ENCODE measurements at regions not wholly inside any gene's neighbourhood (a gene's known extent, or its start where the extent isn't known, plus 50 kb on each side); places are given as distances from the start of the nearest gene placed in this dataset.
"Not testable (repeated sequence)": the region's sequence is repeated elsewhere in the genome, so short reads cannot be mapped to it uniquely, and the experiment has no call there.

GRCh38 chr7:65814556-65815167 is 58.2 kb upstream of the VKORC1L1 start:
- not testable (repeated sequence) for TF ChIP-seq CTCF (conservative IDR thresholded peaks at IDR 0.05 in 1 of 2, IDR thresholded peaks at IDR 0.05 in 1 of 2; ENCODE audit: low read depth in 1 of 2, low read length in 2 of 2); EZH2 (IDR thresholded peaks at IDR 0.05; ENCODE audit: low read length, missing control alignments)

Data from fibroblast of lung (primary cell).